ENCODE measurements at regions not wholly inside any gene's neighbourhood (a gene's known extent, or its start where the extent isn't known, plus 50 kb on each side); places are given as distances from the start of the nearest gene placed in this dataset.

DNA sequence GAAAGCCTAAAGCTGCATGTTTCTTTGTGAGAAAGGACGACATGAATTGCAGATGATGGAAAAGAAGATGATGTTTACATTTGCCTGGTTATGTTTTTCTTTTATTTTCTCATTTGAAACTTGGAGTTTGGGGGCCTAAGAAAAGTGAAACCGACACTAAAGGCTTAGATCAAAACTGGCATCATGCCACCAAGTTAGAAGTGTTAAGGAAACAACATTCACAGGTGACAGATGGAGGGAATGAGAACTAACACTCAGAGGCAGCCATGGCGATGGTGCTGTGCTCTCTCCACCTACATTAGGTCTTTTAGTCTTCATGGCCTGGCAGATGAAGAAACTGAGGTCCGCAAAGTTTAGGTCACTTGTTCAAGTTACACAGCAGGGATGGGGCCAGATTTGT, 923.6 kb downstream of the TUSC7 start:
- TF ChIP-seq POLR2A (IDR thresholded peaks at IDR 0.05) = no peak
- TF ChIP-seq, protein P1, sequence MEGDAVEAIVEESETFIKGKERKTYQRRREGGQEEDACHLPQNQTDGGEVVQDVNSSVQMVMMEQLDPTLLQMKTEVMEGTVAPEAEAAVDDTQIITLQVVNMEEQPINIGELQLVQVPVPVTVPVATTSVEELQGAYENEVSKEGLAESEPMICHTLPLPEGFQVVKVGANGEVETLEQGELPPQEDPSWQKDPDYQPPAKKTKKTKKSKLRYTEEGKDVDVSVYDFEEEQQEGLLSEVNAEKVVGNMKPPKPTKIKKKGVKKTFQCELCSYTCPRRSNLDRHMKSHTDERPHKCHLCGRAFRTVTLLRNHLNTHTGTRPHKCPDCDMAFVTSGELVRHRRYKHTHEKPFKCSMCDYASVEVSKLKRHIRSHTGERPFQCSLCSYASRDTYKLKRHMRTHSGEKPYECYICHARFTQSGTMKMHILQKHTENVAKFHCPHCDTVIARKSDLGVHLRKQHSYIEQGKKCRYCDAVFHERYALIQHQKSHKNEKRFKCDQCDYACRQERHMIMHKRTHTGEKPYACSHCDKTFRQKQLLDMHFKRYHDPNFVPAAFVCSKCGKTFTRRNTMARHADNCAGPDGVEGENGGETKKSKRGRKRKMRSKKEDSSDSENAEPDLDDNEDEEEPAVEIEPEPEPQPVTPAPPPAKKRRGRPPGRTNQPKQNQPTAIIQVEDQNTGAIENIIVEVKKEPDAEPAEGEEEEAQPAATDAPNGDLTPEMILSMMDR (IDR thresholded peaks at IDR 0.05) = no peak
